ENCODE measurements at regions not wholly inside any gene's neighbourhood (a gene's known extent, or its start where the extent isn't known, plus 50 kb on each side); places are given as distances from the start of the nearest gene placed in this dataset.

DNA sequence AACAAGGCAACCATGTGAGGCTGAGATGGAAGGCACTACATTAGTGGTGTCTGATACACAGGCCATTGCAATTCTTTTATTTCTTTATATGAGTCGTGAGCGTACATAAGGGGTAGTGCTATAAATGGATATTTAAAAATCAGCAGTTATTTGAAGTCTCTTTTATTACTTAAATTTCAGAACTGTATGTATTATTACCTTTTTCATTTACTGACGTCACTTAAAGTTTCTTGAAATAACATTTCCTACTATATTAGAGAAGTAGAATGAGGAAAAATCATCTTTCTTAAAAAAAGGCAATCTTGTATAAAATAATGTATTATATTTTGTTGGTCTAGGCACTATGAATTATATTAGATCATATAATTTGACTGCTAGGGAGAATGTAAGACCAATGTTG is 280.9 kb upstream of the CYLC2 start:
- TF ChIP-seq, protein P1, sequence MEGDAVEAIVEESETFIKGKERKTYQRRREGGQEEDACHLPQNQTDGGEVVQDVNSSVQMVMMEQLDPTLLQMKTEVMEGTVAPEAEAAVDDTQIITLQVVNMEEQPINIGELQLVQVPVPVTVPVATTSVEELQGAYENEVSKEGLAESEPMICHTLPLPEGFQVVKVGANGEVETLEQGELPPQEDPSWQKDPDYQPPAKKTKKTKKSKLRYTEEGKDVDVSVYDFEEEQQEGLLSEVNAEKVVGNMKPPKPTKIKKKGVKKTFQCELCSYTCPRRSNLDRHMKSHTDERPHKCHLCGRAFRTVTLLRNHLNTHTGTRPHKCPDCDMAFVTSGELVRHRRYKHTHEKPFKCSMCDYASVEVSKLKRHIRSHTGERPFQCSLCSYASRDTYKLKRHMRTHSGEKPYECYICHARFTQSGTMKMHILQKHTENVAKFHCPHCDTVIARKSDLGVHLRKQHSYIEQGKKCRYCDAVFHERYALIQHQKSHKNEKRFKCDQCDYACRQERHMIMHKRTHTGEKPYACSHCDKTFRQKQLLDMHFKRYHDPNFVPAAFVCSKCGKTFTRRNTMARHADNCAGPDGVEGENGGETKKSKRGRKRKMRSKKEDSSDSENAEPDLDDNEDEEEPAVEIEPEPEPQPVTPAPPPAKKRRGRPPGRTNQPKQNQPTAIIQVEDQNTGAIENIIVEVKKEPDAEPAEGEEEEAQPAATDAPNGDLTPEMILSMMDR (conservative IDR thresholded peaks at IDR 0.05): no peak
- TF ChIP-seq ZFX (IDR thresholded peaks at IDR 0.05): no peak

Measured in C4-2B (cell line).